GM18868 (cell line): ENCODE measurements at regions not wholly inside any gene's neighbourhood (a gene's known extent, or its start where the extent isn't known, plus 50 kb on each side); places are given as distances from the start of the nearest gene placed in this dataset.

Experiments used
- ATAC-seq: cut with Tn5 transposase; IDR thresholded peaks from one replicate; pipeline ENCODE4 v1.9.1; 2021; ENCODE audit warnings: mild to moderate bottlenecking, moderate library complexity; ENCODE audit not compliant: unreplicated experiment

- no peak for ATAC-seq
These were observed 52.1 kb downstream of the GSC start for GRCh38 chr14:94717808-94718207.

- ATAC-seq = no peak
These were observed 52.9 kb downstream of the GSC start for GRCh38 chr14:94716976-94717375.

- ATAC-seq = no peak
These were observed 56.8 kb downstream of the GSC start for GRCh38 chr14:94713115-94713514.

GRCh38 chr14:94710731-94711130 lies 59.2 kb downstream of the GSC start:
- no peak for ATAC-seq

- ATAC-seq = no peak
These were observed 62.4 kb downstream of the GSC start for GRCh38 chr14:94707494-94707893.

- no peak for ATAC-seq
These were observed 63.8 kb downstream of the GSC start for GRCh38 chr14:94706133-94706532.

GRCh38 chr14:94702629-94703028 lies 67.3 kb downstream of the GSC start:
- ATAC-seq = no peak

GRCh38 chr14:94701861-94702370 lies 68.0 kb downstream of the GSC start:
- ATAC-seq = no peak

- ATAC-seq = no peak
These were observed 69.6 kb downstream of the GSC start for GRCh38 chr14:94700336-94700735.

- ATAC-seq = no peak
These were observed 70.1 kb downstream of the GSC start for GRCh38 chr14:94699831-94700230.

- no peak for ATAC-seq
These were observed 71.9 kb downstream of the GSC start for GRCh38 chr14:94697773-94698556.

- no peak for ATAC-seq
These were observed 73.4 kb downstream of the GSC start for GRCh38 chr14:94696518-94696917.

GRCh38 chr14:94695231-94695630 lies 74.7 kb downstream of the GSC start:
- ATAC-seq = no peak

- ATAC-seq = no peak
These were observed 78.3 kb downstream of the GSC start for GRCh38 chr14:94691660-94692034.

- ATAC-seq = no peak
These were observed 78.8 kb downstream of the GSC start for GRCh38 chr14:94690896-94691659.

GRCh38 chr14:94690486-94690885 lies 78.3 kb downstream of the SERPINA3 start:
- no peak for ATAC-seq

- no peak for ATAC-seq
These were observed 77.8 kb downstream of the SERPINA3 start for GRCh38 chr14:94689985-94690400.

GRCh38 chr14:94689218-94689984 lies 77.2 kb downstream of the SERPINA3 start:
- ATAC-seq = peak; percentile 67

GRCh38 chr14:94686511-94687160 lies 74.4 kb downstream of the SERPINA3 start:
- no peak for ATAC-seq

GRCh38 chr14:94685681-94686485 lies 73.7 kb downstream of the SERPINA3 start:
- no peak for ATAC-seq
